ENCODE measurements at regions not wholly inside any gene's neighbourhood (a gene's known extent, or its start where the extent isn't known, plus 50 kb on each side); places are given as distances from the start of the nearest gene placed in this dataset.
"Not testable (repeated sequence)": the region's sequence is repeated elsewhere in the genome, so short reads cannot be mapped to it uniquely, and the experiment has no call there.

- FAIRE-seq: no peak
Observed at GRCh38 chr9:15032860-15033259, 122.6 kb upstream of the FREM1 start.

- FAIRE-seq: no peak
Observed at GRCh38 chr9:15021146-15021545, 110.9 kb upstream of the FREM1 start.

DNA sequence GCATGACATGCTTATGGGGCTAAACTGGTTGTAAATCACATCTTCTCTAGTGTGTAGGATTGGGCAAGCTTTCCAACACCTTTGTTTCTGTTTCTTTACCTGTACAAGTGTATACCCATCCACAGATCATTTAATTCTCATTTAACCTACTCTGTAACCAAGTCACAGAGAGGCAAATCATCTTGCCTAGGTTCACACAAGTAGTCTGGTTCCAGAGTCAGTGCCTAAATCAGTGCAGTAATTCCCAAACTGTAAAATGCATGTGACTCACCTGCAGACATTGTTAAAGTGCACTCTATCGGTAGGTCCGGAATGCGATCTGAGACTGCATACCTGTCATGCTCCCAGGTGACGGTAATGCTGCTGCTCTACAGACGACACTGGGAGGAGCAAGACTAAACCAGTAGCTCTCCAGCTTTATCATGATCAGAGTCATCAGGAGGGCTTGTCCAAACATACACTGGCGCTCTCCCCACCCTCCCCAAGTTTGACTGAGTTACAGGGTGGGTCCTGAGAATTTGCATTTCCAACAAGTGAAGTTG lies 107.9 kb upstream of the FREM1 start:
- no peak for FAIRE-seq

DNA sequence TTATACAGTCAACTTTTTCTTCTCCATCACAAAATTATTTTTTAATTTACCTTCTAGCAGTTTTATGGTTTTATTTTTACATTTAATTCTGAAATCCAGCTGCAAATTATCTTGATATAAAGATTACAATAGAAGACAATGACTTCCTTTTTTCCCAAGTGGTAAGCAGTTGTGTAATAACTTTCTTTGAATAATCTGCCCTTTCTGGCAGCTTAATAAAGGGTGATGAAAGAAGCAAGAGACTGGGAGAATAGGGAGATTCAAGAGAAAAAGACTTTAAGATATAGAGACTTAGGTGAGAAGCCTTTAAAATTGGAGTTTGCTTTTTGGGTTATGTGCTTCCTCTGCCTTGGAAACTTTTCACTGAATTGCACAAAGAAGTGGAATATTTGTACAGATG lies 100.4 kb upstream of the FREM1 start:
- FAIRE-seq: no peak

DNA sequence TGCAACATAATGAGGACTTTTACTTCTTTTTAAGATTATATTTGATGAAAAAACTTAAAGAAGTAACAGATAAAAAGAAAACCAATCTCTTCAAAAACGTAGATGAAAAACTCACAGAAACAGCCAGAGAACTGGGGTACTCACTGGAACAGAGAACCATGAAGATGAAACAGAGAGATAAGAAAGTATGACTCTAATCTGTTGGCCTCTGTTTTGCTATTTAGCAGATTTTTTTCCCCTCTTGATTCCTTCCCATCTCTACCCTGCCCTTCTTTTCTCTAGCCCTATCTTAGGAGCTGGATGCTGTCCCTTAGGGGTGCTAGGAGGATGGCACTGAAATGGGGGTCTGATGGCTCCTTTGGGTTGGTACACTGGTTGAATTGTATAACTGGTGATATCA lies 97.5 kb upstream of the FREM1 start:
- FAIRE-seq: no peak

- FAIRE-seq: no peak
Observed at GRCh38 chr9:14994738-14995137, 84.5 kb upstream of the FREM1 start.

- no peak for FAIRE-seq
Observed at GRCh38 chr9:14993901-14994554, 83.8 kb upstream of the FREM1 start.

DNA sequence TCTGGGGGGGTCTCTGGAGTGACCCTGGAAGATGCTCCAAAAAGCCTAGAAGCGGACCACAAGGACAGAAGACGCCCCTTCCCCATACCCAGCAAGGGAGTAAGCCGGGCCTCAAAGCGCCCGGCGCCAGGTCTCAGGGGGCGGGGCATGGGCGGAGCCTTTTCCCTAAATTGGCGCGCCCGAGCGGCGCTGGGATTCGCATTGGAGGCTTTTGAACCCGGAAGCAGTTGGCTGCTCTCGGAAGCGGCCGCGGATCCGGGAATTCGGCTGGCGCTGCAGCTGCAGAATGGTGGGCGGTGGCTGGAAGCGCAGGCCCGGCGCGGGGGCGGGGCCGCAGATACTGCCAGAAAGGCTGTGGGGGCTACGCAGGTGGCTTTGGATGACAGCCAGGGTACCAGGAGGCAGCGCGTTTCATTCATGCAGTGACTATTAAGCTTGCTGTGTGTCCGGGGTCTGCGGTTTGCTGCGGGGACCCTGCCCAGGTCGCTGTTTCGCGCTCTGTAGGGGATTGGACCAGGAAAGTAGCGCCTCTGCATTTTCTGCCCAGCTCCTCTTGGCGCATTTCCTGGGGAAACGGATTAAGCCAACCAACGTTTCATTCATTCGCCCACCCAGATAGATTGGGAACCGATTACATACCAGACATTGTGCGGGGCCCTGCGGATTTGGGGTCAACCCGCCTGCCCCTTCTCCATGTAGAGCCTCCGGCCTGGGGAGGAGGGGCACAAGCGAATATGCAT lies 83.0 kb upstream of the FREM1 start:
- FAIRE-seq: peak; percentile 91

DNA sequence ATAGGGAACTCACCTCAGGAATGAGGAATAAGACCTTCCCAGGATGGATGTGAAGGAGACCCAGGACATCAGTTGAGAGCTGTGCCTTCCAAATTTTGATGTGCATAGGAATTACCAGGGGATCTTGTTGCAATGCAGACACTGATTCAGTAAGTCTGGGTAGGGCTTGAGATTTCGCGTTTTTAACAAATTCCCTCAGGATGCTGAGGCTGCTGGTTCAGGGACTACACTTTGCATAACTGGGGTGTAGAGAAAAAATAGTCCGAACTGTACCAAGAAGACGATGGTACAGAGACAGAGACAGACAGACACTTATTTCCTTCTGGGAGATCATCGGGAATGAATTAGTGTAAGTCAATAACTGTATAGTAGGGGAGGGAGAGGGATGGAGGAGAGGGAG lies 82.3 kb upstream of the FREM1 start:
- FAIRE-seq: no peak

GRCh38 chr9:14992081-14992480 lies 81.9 kb upstream of the FREM1 start:
- no peak for FAIRE-seq

DNA sequence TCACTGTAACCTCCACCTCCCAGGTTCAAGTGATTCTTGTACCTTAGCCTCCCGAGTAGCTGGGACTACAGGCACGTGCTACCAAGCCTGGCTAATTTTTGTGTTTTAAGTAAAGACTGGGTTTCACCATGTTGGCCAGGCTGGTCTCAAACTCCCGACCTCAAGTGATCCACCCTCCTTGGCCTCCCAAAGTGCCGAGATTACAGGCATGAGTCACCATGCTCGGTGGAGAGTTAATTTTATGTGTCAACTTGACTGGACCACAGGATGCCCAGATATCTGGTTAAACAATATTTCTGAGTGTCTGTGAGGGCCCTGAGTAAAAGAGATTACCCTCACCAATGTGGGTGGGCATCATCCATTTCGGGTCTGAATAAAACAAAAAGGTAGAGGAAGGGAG lies 80.4 kb upstream of the FREM1 start:
- not testable (repeated sequence) for FAIRE-seq

- FAIRE-seq: no peak
Observed at GRCh38 chr9:14989811-14990210, 79.6 kb upstream of the FREM1 start.

- not testable (repeated sequence) for FAIRE-seq
Observed at GRCh38 chr9:14989336-14989735, 79.1 kb upstream of the FREM1 start.

GRCh38 chr9:14987858-14988257 lies 77.6 kb upstream of the FREM1 start:
- no peak for FAIRE-seq

- no peak for FAIRE-seq
Observed at GRCh38 chr9:14985419-14985818, 75.2 kb upstream of the FREM1 start.

- no peak for FAIRE-seq
Observed at GRCh38 chr9:14983599-14983998, 73.4 kb upstream of the FREM1 start.

DNA sequence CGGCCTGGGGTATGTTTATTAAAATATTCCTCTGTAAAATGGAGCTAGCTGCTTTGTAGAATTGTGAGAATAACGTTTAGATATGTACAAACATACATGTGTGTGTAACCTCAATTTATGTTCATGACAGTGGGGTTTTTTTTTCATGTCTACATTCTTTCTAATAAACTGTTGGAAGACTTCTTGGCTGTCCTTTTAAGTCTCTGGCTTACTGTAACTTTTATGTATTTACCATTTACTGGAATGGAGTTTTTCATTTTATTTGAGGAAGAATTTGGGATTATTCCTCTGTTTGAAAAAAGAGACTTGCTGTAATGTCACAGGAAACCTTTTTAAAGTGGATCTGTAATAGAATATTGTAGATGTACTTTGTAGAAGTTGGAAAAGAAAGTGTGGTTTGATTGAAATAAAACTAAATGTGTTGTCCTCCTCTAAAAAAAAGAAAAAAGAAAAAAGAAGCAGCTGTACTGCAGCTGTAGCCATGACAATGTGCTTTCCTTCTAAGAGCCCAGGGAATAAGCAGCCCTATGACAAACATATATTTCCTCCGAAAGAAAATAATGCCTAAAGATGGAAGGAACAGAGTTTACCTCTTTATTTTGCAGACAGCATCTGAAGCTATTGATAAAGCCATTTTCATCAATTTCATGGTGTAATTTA lies 71.2 kb upstream of the FREM1 start:
- FAIRE-seq: no peak

- FAIRE-seq: no peak
Observed at GRCh38 chr9:14978022-14979000, 68.1 kb upstream of the FREM1 start.

DNA sequence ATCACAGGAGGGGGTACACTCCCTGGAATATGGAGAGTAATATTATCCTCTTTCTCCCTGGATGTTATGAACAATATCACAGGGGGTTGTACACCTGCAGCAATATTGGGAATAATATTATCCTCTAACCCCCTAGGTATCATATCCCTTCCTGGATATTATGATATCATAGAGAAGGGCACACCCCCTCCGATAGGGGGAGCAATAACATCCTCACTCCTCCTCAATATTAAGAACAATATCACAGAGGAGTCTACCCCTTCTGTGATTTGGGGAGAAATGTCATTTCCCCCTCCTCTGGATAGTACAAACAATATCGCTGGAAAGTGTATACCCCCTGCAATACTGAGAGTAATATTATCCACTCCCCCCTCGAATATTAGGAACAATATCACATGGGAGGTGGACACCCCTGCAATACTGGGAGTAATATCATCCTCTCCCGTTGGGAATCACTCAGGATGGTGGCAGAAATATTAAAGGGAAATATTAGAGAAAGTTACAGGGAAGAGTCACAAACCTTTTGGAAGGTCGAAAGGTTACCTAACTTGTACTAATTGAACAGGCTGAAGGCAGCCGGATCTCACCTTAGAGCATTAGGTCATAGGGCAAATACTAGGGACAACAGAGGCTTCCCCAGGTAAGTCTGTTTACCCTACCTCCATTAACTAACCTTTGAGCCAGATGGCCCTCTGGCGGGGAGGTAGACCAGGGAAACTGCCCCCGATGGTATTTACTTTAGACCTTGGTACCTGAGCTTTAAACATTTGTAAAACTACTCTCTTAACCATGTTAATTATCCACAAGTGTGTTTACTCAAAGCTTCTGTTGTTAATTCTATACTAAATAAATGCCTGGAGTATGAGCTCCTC lies 57.5 kb upstream of the FREM1 start:
- FAIRE-seq: no peak

DNA sequence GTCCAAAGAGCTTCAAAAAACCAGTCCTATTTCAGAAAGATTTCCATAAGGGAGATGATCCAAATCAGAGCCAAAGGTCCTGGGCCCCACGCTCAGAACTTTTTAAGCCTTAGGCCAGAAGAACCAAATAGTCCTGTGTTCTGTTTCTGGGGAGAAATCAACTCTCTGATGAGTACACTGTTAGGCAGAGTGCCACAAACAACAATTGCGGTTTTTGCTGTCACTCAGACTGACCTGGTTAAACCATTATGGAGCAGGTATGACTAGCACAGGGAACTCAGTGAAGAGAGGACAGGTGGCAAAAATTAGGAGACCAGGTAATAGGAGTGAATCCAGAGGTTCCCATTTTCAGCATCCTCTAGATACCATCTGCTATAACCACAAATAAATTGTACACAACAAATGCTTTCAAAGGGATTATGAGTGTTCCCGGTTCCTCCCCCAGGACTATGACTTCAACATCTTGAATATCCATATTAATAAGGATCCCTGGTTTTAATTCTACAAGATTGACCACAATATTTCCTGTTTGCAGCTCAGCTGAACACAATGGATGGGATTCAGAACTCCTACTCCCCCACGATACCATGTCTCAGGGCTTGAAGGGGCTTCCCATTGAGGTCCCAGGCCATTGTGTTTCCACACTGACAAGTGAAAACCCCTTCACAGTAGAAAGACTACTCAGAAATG lies 52.1 kb upstream of the FREM1 start:
- FAIRE-seq: no peak

Data from TTC549 (cell line).